ENCODE measurements at regions not wholly inside any gene's neighbourhood (a gene's known extent, or its start where the extent isn't known, plus 50 kb on each side); places are given as distances from the start of the nearest gene placed in this dataset.
A peak's percentile ranks its signal among the peaks of the same experiment; 100 is the strongest.

GRCh38 chr14:34374998-34375740 is 86.9 kb downstream of the SPTSSA start:
- H3K27ac ChIP-seq (ENCODE audit: low read depth in 2 of 2, low read length in 2 of 2) = peak overlapping the region; percentile 6 to 60
- H3K4me3 ChIP-seq (ENCODE audit: low read length in 3 of 3) = no peak overlapping the region
- no peaks in the 10 kb centered on the region for H3K36me3 ChIP-seq (ENCODE audit: control insufficient read depth in 2 of 3, insufficient read depth in 3 of 3, low read length in 3 of 3)
- H3K9ac ChIP-seq (ENCODE audit: low read length in 3 of 3) = no peak overlapping the region
- TF ChIP-seq CTCF (IDR thresholded peaks at IDR 0.05; ENCODE audit: borderline replicate concordance, extremely low read depth, insufficient read depth) = no peak
- FAIRE-seq = no peak
- no peaks in the 10 kb centered on the region for H3K27me3 ChIP-seq (ENCODE audit: control insufficient read depth, insufficient read depth, low read length)
- peaks cover 0 to 12% (median 4%) of the 10 kb centered on the region in 3 donors for H3K4me1 ChIP-seq (ENCODE audit: control insufficient read depth in 2 of 3, insufficient read depth in 2 of 3, low read depth in 1 of 3, low read length in 3 of 3)
- no peaks in the 10 kb centered on the region for H3K9me3 ChIP-seq (ENCODE audit: control insufficient read depth in 2 of 3, insufficient read depth in 1 of 3, low read length in 3 of 3)
- DNase-seq = peak in 2 of 5 donors; percentile 47 to 54
- intact Hi-C loops (cut with DNase I) = no loop called here

- no peak for TF ChIP-seq CTCF (IDR thresholded peaks at IDR 0.05; ENCODE audit: borderline replicate concordance, extremely low read depth, insufficient read depth)
These were observed 88.8 kb downstream of the SPTSSA start for GRCh38 chr14:34373191-34373590.

GRCh38 chr14:34372786-34373185 is 89.3 kb downstream of the SPTSSA start:
- no peak overlapping the region for H3K9ac ChIP-seq (ENCODE audit: low read length in 3 of 3)
- no peaks in the 10 kb centered on the region for H3K9me3 ChIP-seq (ENCODE audit: control insufficient read depth in 2 of 3, insufficient read depth in 1 of 3, low read length in 3 of 3)
- H3K4me3 ChIP-seq (ENCODE audit: low read length in 3 of 3) = no peak overlapping the region
- no peak for TF ChIP-seq CTCF (IDR thresholded peaks at IDR 0.05; ENCODE audit: borderline replicate concordance, extremely low read depth, insufficient read depth)
- H3K4me1 ChIP-seq (ENCODE audit: control insufficient read depth in 2 of 3, insufficient read depth in 2 of 3, low read depth in 1 of 3, low read length in 3 of 3) = peaks cover 0 to 5% (median under 1%) of the 10 kb centered on the region in 3 donors
- H3K36me3 ChIP-seq (ENCODE audit: control insufficient read depth in 2 of 3, insufficient read depth in 3 of 3, low read length in 3 of 3) = no peaks in the 10 kb centered on the region
- no peak overlapping the region for H3K27ac ChIP-seq (ENCODE audit: low read depth in 2 of 2, low read length in 2 of 2)
- no peaks in the 10 kb centered on the region for H3K27me3 ChIP-seq (ENCODE audit: control insufficient read depth, insufficient read depth, low read length)
- FAIRE-seq (no peak), DNase-seq (no peak)
- intact Hi-C loops (cut with DNase I) = no loop called here

More at GRCh38 chr14:34373191-34373590, 88.8 kb downstream of the SPTSSA start:
- H3K36me3 ChIP-seq (ENCODE audit: control insufficient read depth in 2 of 3, insufficient read depth in 3 of 3, low read length in 3 of 3) = no peaks in the 10 kb centered on the region
- H3K27me3 ChIP-seq (ENCODE audit: control insufficient read depth, insufficient read depth, low read length) = no peaks in the 10 kb centered on the region
- no peak for DNase-seq
- H3K9me3 ChIP-seq (ENCODE audit: control insufficient read depth in 2 of 3, insufficient read depth in 1 of 3, low read length in 3 of 3) = no peaks in the 10 kb centered on the region
- no peak for FAIRE-seq
- H3K27ac ChIP-seq (ENCODE audit: low read depth in 2 of 2, low read length in 2 of 2) = no peak overlapping the region
- intact Hi-C loops (cut with DNase I) = no loop called here
- H3K9ac ChIP-seq (ENCODE audit: low read length in 3 of 3) = no peak overlapping the region
- no peak overlapping the region for H3K4me3 ChIP-seq (ENCODE audit: low read length in 3 of 3)
- H3K4me1 ChIP-seq (ENCODE audit: control insufficient read depth in 2 of 3, insufficient read depth in 2 of 3, low read depth in 1 of 3, low read length in 3 of 3) = peaks cover 0 to 5% (median 2%) of the 10 kb centered on the region in 3 donors
